Mesothelial cell of epicardium (in vitro differentiated cells): ENCODE measurements at regions not wholly inside any gene's neighbourhood (a gene's known extent, or its start where the extent isn't known, plus 50 kb on each side); places are given as distances from the start of the nearest gene placed in this dataset.
"Not testable (repeated sequence)": the region's sequence is repeated elsewhere in the genome, so short reads cannot be mapped to it uniquely, and the experiment has no call there.

ENCODE experiments used
- DNase-seq, 2 experiments: peaks; one replicate each; pipeline ENCODE4 v3.0.0; 2021; ENCODE audit warnings: low spot score in 2 of 2; ENCODE audit not compliant: unreplicated experiment in 2 of 2
- H3K27ac Mint-ChIP-seq: 2 replicates; pipeline ENCODE4 v1.8.0; 2021; ENCODE audit warnings: mixed read lengths
- H3K27me3 Mint-ChIP-seq: 2 replicates; pipeline ENCODE4 v1.8.0; 2021; ENCODE audit warnings: low read depth, mixed read lengths
- H3K36me3 Mint-ChIP-seq: 2 replicates; pipeline ENCODE4 v1.8.0; 2021; ENCODE audit warnings: mixed read lengths
- H3K4me1 Mint-ChIP-seq: 2 replicates; pipeline ENCODE4 v1.8.0; 2021; ENCODE audit warnings: mixed read lengths
- H3K4me3 Mint-ChIP-seq: 2 replicates; pipeline ENCODE4 v1.8.0; 2021; ENCODE audit warnings: mild to moderate bottlenecking, moderate library complexity, mixed read lengths
- H3K9me3 Mint-ChIP-seq: 2 replicates; pipeline ENCODE4 v1.8.0; 2021; ENCODE audit warnings: mixed read lengths
- TF ChIP-seq, protein P1 (sequence below): fragments of 200-600 bp; sonication (generic); IDR thresholded peaks from one replicate; pipeline ENCODE4 v1.5.0; 2021; ENCODE audit warnings: antibody characterized with exemption; ENCODE audit not compliant: unreplicated experiment

DNA sequence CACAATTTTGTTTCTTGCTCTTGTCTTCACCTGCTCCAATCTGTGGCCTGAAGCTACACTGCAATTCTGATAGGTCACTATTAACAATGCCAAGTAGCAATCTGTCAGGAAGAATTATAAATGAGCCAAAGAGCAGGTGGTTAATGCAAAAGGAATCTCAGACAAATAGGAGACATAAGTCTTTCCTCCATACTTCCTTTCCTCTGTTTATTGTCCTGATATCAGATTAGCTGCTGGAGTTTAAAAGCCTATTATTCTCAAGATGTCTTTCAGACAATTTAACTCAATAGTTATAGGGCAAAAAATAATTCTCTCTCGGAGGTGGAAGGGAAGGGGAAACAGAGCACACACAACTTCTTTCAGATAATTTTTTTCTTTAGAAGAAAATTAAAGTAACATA, 491.6 kb downstream of the MFSD1 start:
- Mint-ChIP-seq H3K9me3 (no peaks in the 10 kb centered on the region), H3K4me1 (no peaks in the 10 kb centered on the region), H3K27me3 (peaks cover 32% of the 10 kb centered on the region), H3K4me3 (no peak overlapping the region), H3K36me3 (no peaks in the 10 kb centered on the region), H3K27ac (no peak overlapping the region)
- TF ChIP-seq, protein P1, sequence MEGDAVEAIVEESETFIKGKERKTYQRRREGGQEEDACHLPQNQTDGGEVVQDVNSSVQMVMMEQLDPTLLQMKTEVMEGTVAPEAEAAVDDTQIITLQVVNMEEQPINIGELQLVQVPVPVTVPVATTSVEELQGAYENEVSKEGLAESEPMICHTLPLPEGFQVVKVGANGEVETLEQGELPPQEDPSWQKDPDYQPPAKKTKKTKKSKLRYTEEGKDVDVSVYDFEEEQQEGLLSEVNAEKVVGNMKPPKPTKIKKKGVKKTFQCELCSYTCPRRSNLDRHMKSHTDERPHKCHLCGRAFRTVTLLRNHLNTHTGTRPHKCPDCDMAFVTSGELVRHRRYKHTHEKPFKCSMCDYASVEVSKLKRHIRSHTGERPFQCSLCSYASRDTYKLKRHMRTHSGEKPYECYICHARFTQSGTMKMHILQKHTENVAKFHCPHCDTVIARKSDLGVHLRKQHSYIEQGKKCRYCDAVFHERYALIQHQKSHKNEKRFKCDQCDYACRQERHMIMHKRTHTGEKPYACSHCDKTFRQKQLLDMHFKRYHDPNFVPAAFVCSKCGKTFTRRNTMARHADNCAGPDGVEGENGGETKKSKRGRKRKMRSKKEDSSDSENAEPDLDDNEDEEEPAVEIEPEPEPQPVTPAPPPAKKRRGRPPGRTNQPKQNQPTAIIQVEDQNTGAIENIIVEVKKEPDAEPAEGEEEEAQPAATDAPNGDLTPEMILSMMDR: no peak
- DNase-seq: no peak

- TF ChIP-seq, protein P1: no peak
- Mint-ChIP-seq H3K27me3 (peaks cover 26% of the 10 kb centered on the region), H3K36me3 (no peaks in the 10 kb centered on the region), H3K27ac (no peak overlapping the region), H3K4me1 (no peaks in the 10 kb centered on the region), H3K9me3 (peaks cover 5% of the 10 kb centered on the region), H3K4me3 (no peak overlapping the region)
- DNase-seq: no peak
These were observed 500.1 kb downstream of the MFSD1 start for GRCh38 chr3:159301961-159302360.

GRCh38 chr3:159305017-159305416, 503.2 kb downstream of the MFSD1 start:
- no peaks in the 10 kb centered on the region for H3K4me1 Mint-ChIP-seq
- no peak overlapping the region for H3K27ac Mint-ChIP-seq
- no peak for DNase-seq
- TF ChIP-seq, protein P1: no peak
- H3K27me3 Mint-ChIP-seq: peaks cover 40% of the 10 kb centered on the region
- no peak overlapping the region for H3K4me3 Mint-ChIP-seq
- H3K9me3 Mint-ChIP-seq: peaks cover 5% of the 10 kb centered on the region
- no peaks in the 10 kb centered on the region for H3K36me3 Mint-ChIP-seq

DNA sequence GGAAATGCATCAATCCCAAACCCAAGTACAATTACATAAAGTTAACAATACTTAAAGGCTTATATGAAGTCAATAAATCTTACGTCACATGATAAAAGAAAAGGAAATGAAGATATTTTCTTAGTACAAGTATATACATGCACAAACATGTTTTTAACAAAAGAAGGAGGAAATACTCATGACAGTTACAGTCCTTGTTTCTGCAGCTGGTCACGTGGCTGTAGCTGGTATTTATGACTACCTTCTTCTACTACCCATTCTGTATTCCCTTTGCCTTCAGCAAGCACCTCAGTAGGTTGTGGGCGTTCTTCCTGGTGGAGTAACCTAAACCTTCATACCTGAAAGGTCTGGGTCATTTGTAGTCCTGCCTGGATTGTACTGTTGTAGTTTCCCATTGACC, 514.9 kb downstream of the MFSD1 start:
- not testable (repeated sequence) for H3K4me3 Mint-ChIP-seq, H3K4me1 Mint-ChIP-seq

GRCh38 chr3:159319156-159319555, 517.3 kb downstream of the MFSD1 start:
- Mint-ChIP-seq H3K9me3 (peaks cover 9% of the 10 kb centered on the region), H3K27ac (no peak overlapping the region), H3K27me3 (no peaks in the 10 kb centered on the region), H3K4me1 (no peaks in the 10 kb centered on the region), H3K36me3 (no peaks in the 10 kb centered on the region), H3K4me3 (no peak overlapping the region)
- no peak for DNase-seq
- TF ChIP-seq, protein P1: no peak

More for the DNA sequence above, 514.9 kb downstream of the MFSD1 start:
- DNase-seq, H3K27ac Mint-ChIP-seq, H3K36me3 Mint-ChIP-seq, H3K9me3 Mint-ChIP-seq: not testable (repeated sequence)
- peaks cover 10% of the 10 kb centered on the region for H3K27me3 Mint-ChIP-seq

- H3K4me3 Mint-ChIP-seq: no peak overlapping the region
- H3K9me3 Mint-ChIP-seq: peaks cover 6% of the 10 kb centered on the region
- H3K27me3 Mint-ChIP-seq: no peaks in the 10 kb centered on the region
- DNase-seq: peak in 1 of 2 experiments; percentile 40
- H3K4me1 Mint-ChIP-seq: no peaks in the 10 kb centered on the region
- no peaks in the 10 kb centered on the region for H3K36me3 Mint-ChIP-seq
- TF ChIP-seq, protein P1: peak; percentile 71
- no peak overlapping the region for H3K27ac Mint-ChIP-seq
These were observed 520.6 kb downstream of the MFSD1 start for GRCh38 chr3:159322322-159322939.
